ENCODE measurements at regions not wholly inside any gene's neighbourhood (a gene's known extent, or its start where the extent isn't known, plus 50 kb on each side); places are given as distances from the start of the nearest gene placed in this dataset.

- no peak for DNase-seq
- H2AK9ac ChIP-seq (replicated peaks; ENCODE audit: low read depth, low read length, poor library complexity) = no peak overlapping the region
- no peak overlapping the region for H2BK120ac ChIP-seq (ENCODE audit: low read depth, low read length)
- no peak overlapping the region for H3K18ac ChIP-seq (ENCODE audit: low read depth, low read length)
- no peak overlapping the region for H2AK5ac ChIP-seq (ENCODE audit: low read depth, low read length)
- intact Hi-C loops (cut with micrococcal nuclease) = no loop called here
- H4K5ac ChIP-seq (ENCODE audit: low read depth, low read length) = no peak overlapping the region
- BruUV-seq (replicated peaks) = no TSS peak
- H4K20me1 ChIP-seq (ENCODE audit: insufficient read depth, low read length) = no peaks in the 10 kb centered on the region
- no peak overlapping the region for H4K8ac ChIP-seq (ENCODE audit: low read depth in 2 of 2, low read length in 2 of 2)
- H3K9me1 ChIP-seq (ENCODE audit: insufficient read depth, low read length) = no peaks in the 10 kb centered on the region
- H2BK20ac ChIP-seq (ENCODE audit: low read depth, low read length) = no peak overlapping the region
- peak; percentile 16; the same call in 1 of the 2 replicates for TF ChIP-seq CEBPB (IDR thresholded peaks at IDR 0.05; ENCODE audit: low read depth, low read length)
- TF ChIP-seq USF2 (IDR thresholded peaks at IDR 0.05; ENCODE audit: low read depth, low read length) = no peak
- no peaks in the 10 kb centered on the region for H3K4me1 ChIP-seq (ENCODE audit: control insufficient read depth, insufficient read depth, low read length)
- H3K36me3 ChIP-seq (ENCODE audit: control insufficient read depth, insufficient read depth, low read length) = no peaks in the 10 kb centered on the region
- no peak overlapping the region for H3K23ac ChIP-seq (ENCODE audit: low read depth, low read length)
- no peaks in the 10 kb centered on the region for H3K9me3 ChIP-seq (ENCODE audit: control insufficient read depth, insufficient read depth, low read length)
- ChIA-PET CTCF (no interaction called here), POLR2A (ENCODE audit: unreplicated experiment) (no interaction called here)
- H2BK5ac ChIP-seq (ENCODE audit: low read depth, low read length, poor library complexity, severe bottlenecking) = no peak overlapping the region
- H4K91ac ChIP-seq (ENCODE audit: insufficient read depth, low read depth, low read length) = no peak overlapping the region
- H2BK15ac ChIP-seq (ENCODE audit: low read depth, low read length) = no peak overlapping the region
- H3K27me3 ChIP-seq (ENCODE audit: control insufficient read depth, insufficient read depth, low read length) = no peaks in the 10 kb centered on the region
- dilution Hi-C loops (cut with HindIII; ENCODE audit: low sequenced_read_pairs, unreplicated experiment) = no loop called here
- ATAC-seq (ENCODE audit: low read depth) = no peak
- no peak overlapping the region for H3K4me2 ChIP-seq (ENCODE audit: low read depth, low read length)
- no peak overlapping the region for H3K14ac ChIP-seq (replicated peaks; ENCODE audit: low read depth, low read length)
- H3K4me3 ChIP-seq (ENCODE audit: insufficient read depth, low read depth, low read length) = no peak overlapping the region
- no peaks in the 10 kb centered on the region for H3K79me1 ChIP-seq (ENCODE audit: low read depth in 1 of 2, low read length in 2 of 2)
- H3K9ac ChIP-seq (ENCODE audit: low read depth, low read length) = no peak overlapping the region
- no CpG with 5 or more reads among the region's 3 CpGs for WGBS, 2 experiments (ENCODE audit: extremely low coverage in 2 of 2, insufficient read length in 1 of 2)
- no peak overlapping the region for H3K56ac ChIP-seq (ENCODE audit: extremely low read depth, insufficient read depth, low read length)
- in situ Hi-C loops (cut with MboI; ENCODE audit: low sequenced_read_pairs) = no loop called here
- no peak overlapping the region for H3K4ac ChIP-seq (ENCODE audit: low read depth, low read length)
- no peak overlapping the region for H3K27ac ChIP-seq (ENCODE audit: insufficient read depth, low read length)
- no peak overlapping the region for H2AFZ ChIP-seq (replicated peaks; ENCODE audit: low read length, poor library complexity)
Measured at GRCh38 chr7:8973601-8974000, 540.2 kb downstream of the NXPH1 start.

All from IMR-90 (cell line).